Gastroesophageal sphincter (tissue), 3 donors: ENCODE measurements at regions not wholly inside any gene's neighbourhood (a gene's known extent, or its start where the extent isn't known, plus 50 kb on each side); places are given as distances from the start of the nearest gene placed in this dataset.

Source experiments
- POLR2A ChIP-seq, 2 donors: fragments of 450-650 bp; IDR thresholded peaks; one replicate each; pipeline ENCODE4 v1.6.1; 2017; ENCODE audit warnings: antibody characterized with exemption in 2 of 2, mild to moderate bottlenecking in 2 of 2, moderate library complexity in 1 of 2
- TF ChIP-seq, protein P1 (sequence below), 4 experiments: fragments of 200-600 bp in 2 of 4; fragments of 450-650 bp in 2 of 4; sonication (generic) in 1 of 4; IDR thresholded peaks; one replicate each; pipeline ENCODE4 v1.5.1; 2017 to 2019; ENCODE audit warnings: antibody characterized with exemption in 4 of 4, mild to moderate bottlenecking in 2 of 4, moderate library complexity in 2 of 4

DNA sequence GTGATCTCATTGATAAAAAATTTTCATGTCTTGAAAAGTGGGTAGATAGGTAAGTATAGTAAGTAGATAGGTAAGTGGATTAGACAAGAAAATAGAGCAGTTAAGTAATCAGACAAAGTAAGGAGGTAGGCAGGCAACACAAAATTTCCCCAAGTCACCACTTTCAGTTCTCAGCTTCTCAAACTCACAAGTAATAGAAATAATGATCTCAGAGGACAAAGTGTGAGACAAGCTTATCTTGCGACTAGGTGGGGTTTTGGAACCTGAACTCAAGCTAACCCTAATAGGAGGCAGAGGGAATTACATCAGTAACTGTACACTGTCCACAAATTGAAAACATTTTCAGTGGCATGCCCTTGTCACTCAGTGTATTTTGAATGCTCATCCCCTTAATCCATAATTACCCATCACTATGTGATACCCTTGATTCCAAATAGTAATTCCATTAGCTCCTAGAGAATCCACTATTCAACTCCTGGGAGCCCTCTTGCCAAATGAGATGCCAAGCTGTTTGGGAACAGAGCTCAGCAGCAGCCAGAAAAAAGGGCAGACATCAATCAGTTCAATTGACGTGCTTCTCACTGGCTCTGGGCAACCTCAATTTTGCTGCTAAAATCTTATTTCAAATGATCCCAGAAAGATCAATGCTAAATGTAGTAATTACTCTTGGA, 703.2 kb downstream of the XPNPEP1 start:
- TF ChIP-seq, protein P1, sequence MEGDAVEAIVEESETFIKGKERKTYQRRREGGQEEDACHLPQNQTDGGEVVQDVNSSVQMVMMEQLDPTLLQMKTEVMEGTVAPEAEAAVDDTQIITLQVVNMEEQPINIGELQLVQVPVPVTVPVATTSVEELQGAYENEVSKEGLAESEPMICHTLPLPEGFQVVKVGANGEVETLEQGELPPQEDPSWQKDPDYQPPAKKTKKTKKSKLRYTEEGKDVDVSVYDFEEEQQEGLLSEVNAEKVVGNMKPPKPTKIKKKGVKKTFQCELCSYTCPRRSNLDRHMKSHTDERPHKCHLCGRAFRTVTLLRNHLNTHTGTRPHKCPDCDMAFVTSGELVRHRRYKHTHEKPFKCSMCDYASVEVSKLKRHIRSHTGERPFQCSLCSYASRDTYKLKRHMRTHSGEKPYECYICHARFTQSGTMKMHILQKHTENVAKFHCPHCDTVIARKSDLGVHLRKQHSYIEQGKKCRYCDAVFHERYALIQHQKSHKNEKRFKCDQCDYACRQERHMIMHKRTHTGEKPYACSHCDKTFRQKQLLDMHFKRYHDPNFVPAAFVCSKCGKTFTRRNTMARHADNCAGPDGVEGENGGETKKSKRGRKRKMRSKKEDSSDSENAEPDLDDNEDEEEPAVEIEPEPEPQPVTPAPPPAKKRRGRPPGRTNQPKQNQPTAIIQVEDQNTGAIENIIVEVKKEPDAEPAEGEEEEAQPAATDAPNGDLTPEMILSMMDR (IDR thresholded peaks at IDR 0.05), result no peak
- TF ChIP-seq POLR2A (IDR thresholded peaks at IDR 0.05), result no peak
